ENCODE measurements at regions not wholly inside any gene's neighbourhood (a gene's known extent, or its start where the extent isn't known, plus 50 kb on each side); places are given as distances from the start of the nearest gene placed in this dataset.

GRCh38 chr7:86962623-86963022, 96.8 kb downstream of the ELAPOR2 start:
- no peak for DNase-seq (ENCODE audit: low spot score)
- Histone ChIP-seq H3K4me1 (ENCODE audit: insufficient read depth, low read length, poor library complexity, severe bottlenecking) (no peaks in the 10 kb centered on the region), H3K27me3 (replicated peaks; ENCODE audit: insufficient read depth, low read depth, low read length, poor library complexity) (no peaks in the 10 kb centered on the region), H3K27ac (ENCODE audit: low read depth, low read length, poor library complexity, severe bottlenecking) (no peak overlapping the region), H3K9me3 (ENCODE audit: low read depth, low read length, poor library complexity, severe bottlenecking) (no peaks in the 10 kb centered on the region), H3K4me3 (ENCODE audit: low read depth, low read length, poor library complexity, severe bottlenecking) (no peak overlapping the region), H3K36me3 (ENCODE audit: insufficient read depth, low read length, poor library complexity, severe bottlenecking) (no peaks in the 10 kb centered on the region)
- no TSS peak for BruUV-seq (replicated peaks)
- TF ChIP-seq CTCF (conservative IDR thresholded peaks at IDR 0.05; ENCODE audit: low read depth, low read length) (no peak), EZH2 (IDR thresholded peaks at IDR 0.05; ENCODE audit: borderline replicate concordance, low read depth, low read length, poor library complexity, severe bottlenecking) (no peak)
- ChIA-PET POLR2A (ENCODE audit: low non-redundant PET) (no interaction called here), CTCF (no interaction called here)
- intact Hi-C loops (cut with micrococcal nuclease; ENCODE audit: unreplicated experiment) = no loop called here

- H3K4me3 ChIP-seq (ENCODE audit: low read depth, low read length, poor library complexity, severe bottlenecking) = no peak overlapping the region
- DNase-seq (ENCODE audit: low spot score) = no peak
- no peaks in the 10 kb centered on the region for H3K36me3 ChIP-seq (ENCODE audit: insufficient read depth, low read length, poor library complexity, severe bottlenecking)
- no peaks in the 10 kb centered on the region for H3K9me3 ChIP-seq (ENCODE audit: low read depth, low read length, poor library complexity, severe bottlenecking)
- POLR2A ChIA-PET (ENCODE audit: low non-redundant PET) = no interaction called here
- H3K27ac ChIP-seq (ENCODE audit: low read depth, low read length, poor library complexity, severe bottlenecking) = no peak overlapping the region
- H3K27me3 ChIP-seq (replicated peaks; ENCODE audit: insufficient read depth, low read depth, low read length, poor library complexity) = peaks cover 6% of the 10 kb centered on the region
- H3K4me1 ChIP-seq (ENCODE audit: insufficient read depth, low read length, poor library complexity, severe bottlenecking) = no peaks in the 10 kb centered on the region
- no peak for TF ChIP-seq EZH2 (IDR thresholded peaks at IDR 0.05; ENCODE audit: borderline replicate concordance, low read depth, low read length, poor library complexity, severe bottlenecking)
- no peak for TF ChIP-seq CTCF (conservative IDR thresholded peaks at IDR 0.05; ENCODE audit: low read depth, low read length)
- intact Hi-C loops (cut with micrococcal nuclease; ENCODE audit: unreplicated experiment) = no loop called here
- no TSS peak for BruUV-seq (replicated peaks)
- CTCF ChIA-PET = no interaction called here
Measured at GRCh38 chr7:86961686-86962085, 97.8 kb downstream of the ELAPOR2 start.

- Histone ChIP-seq H3K4me1 (ENCODE audit: insufficient read depth, low read length, poor library complexity, severe bottlenecking) (no peaks in the 10 kb centered on the region), H3K4me3 (ENCODE audit: low read depth, low read length, poor library complexity, severe bottlenecking) (no peak overlapping the region), H3K27me3 (replicated peaks; ENCODE audit: insufficient read depth, low read depth, low read length, poor library complexity) (peaks cover 36% of the 10 kb centered on the region), H3K27ac (ENCODE audit: low read depth, low read length, poor library complexity, severe bottlenecking) (no peak overlapping the region), H3K9me3 (ENCODE audit: low read depth, low read length, poor library complexity, severe bottlenecking) (no peaks in the 10 kb centered on the region), H3K36me3 (ENCODE audit: insufficient read depth, low read length, poor library complexity, severe bottlenecking) (no peaks in the 10 kb centered on the region)
- DNase-seq (ENCODE audit: low spot score) = no peak
- ChIA-PET CTCF (no interaction called here), POLR2A (ENCODE audit: low non-redundant PET) (no interaction called here)
- no TSS peak for BruUV-seq (replicated peaks)
- intact Hi-C loops (cut with micrococcal nuclease; ENCODE audit: unreplicated experiment) = no loop called here
- no peak for TF ChIP-seq CTCF (conservative IDR thresholded peaks at IDR 0.05; ENCODE audit: low read depth, low read length)
- TF ChIP-seq EZH2 (IDR thresholded peaks at IDR 0.05; ENCODE audit: borderline replicate concordance, low read depth, low read length, poor library complexity, severe bottlenecking) = no peak
Measured at GRCh38 chr7:86958380-86958779, 101.1 kb downstream of the ELAPOR2 start.

All from A673 (cell line).